Thymus (tissue), 11 donors: ENCODE measurements at regions not wholly inside any gene's neighbourhood (a gene's known extent, or its start where the extent isn't known, plus 50 kb on each side); places are given as distances from the start of the nearest gene placed in this dataset.

Source experiments
- DNase-seq, 9 donors: peaks; one replicate each; pipeline ENCODE4 v3.0.0-alpha.2; 2013; ENCODE audit warnings: low spot score in 9 of 9, low read depth in 6 of 9, missing footprints in 1 of 9
- H3K27ac ChIP-seq, 2 donors: one replicate each; pipeline ENCODE4 v1.5.1; 2013; ENCODE audit warnings: control low read depth in 1 of 2, low read depth in 1 of 2, low read length in 1 of 2, mild to moderate bottlenecking in 1 of 2, moderate library complexity in 1 of 2
- H3K27me3 ChIP-seq, 2 donors: one replicate each; pipeline ENCODE4 v1.5.1; 2013; ENCODE audit warnings: low read length in 1 of 2; ENCODE audit not compliant: control insufficient read depth in 2 of 2, insufficient read depth in 1 of 2
- H3K36me3 ChIP-seq, 2 donors: one replicate each; pipeline ENCODE4 v1.5.1; 2013; ENCODE audit warnings: low read length in 1 of 2, mild to moderate bottlenecking in 1 of 2, moderate library complexity in 1 of 2; ENCODE audit not compliant: control insufficient read depth in 2 of 2, insufficient read depth in 2 of 2
- H3K4me1 ChIP-seq, 2 donors: one replicate each; pipeline ENCODE4 v1.5.1; 2013; ENCODE audit warnings: low read length in 2 of 2; ENCODE audit not compliant: control insufficient read depth in 2 of 2, insufficient read depth in 2 of 2
- H3K4me3 ChIP-seq, 2 donors: one replicate each; pipeline ENCODE4 v1.5.1; 2013; ENCODE audit warnings: low read length in 2 of 2, control low read depth in 1 of 2, mild to moderate bottlenecking in 1 of 2
- H3K9me3 ChIP-seq, 2 donors: one replicate each; pipeline ENCODE4 v1.5.1; 2013; ENCODE audit warnings: low read length in 1 of 2, mild to moderate bottlenecking in 1 of 2; ENCODE audit not compliant: control insufficient read depth in 2 of 2, insufficient read depth in 1 of 2
- WGBS: extraction: QIAGEN DNeasy Blood & Tissue Kit; methylation state at CpG from one replicate; pipeline ENCODE4 v1.1.7; 2013; 5-methylcytosine and 5-hydroxymethylcytosine counted together
- donor health status: healthy.

DNA sequence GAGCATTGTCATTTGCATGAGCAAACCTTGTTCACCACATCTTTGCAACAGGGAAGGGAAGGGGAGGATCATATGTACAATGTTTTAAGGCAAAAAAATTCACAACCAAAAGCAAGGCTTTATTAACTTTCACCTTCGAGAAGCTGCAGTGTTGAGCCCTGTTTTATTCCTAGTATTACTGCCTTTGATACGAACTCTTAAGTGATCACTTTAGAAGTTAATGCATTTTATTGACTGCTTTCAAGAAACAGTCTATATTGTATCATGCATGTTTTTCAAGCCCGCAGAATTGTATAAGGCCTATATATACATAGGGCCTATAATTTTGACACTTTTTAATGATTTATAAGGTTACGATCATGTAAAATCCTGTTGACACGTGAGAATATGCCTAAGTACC, 117.5 kb upstream of the VPREB1 start:
- 94% methylated on average over 5 of the region's 5 CpGs for WGBS
- Histone ChIP-seq H3K4me3 (no peak overlapping the region), H3K27me3 (peaks cover 0 to 3% of the 10 kb centered on the region in 2 donors), H3K36me3 (no peaks in the 10 kb centered on the region), H3K9me3 (no peaks in the 10 kb centered on the region), H3K27ac (no peak overlapping the region), H3K4me1 (peaks cover 0 to 9% of the 10 kb centered on the region in 2 donors)
- DNase-seq, result no peak

DNA sequence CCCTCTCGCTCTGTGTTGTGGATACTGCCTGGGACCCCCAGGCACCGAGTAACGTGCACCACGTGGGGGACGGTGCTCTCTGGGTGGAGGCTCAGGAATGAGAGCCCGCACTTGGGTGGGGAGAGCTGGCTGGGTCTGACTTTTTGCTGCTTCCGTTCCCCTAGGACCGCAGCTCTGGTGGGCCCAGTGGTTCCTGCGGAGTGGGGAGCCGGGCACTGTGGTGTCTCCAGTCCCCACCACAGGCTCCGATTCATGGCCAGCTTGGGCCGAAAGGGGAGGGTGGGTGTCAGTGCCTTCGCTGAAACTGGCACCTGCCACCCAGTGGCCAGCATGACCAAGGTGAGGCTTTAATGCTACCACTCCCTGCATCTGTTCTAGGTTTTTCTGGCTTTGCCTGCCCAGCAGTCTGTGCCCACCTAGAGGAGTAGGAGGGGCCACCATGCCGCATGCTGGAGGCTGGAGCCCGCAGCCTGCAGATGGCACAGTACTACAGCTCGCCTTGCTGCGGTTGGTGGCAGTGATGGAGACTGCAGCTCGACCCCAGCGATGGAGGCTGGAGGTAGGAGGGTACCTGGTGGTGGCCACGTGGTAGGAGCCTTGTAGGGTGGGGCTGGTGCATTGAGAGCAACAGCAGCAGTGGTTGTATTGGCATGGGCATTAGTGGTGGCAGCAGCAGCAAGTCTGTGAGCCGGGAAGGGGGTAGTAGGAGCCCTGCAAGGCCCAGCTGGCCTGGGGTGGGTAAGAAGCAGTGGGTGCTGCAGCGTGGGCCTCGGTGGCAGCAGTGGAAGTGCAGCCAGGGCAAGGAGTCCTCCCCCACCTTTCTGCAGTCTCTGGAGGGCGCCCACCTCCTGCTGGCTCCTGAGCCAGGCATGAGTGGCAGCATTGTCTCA, 118.8 kb upstream of the VPREB1 start:
- WGBS, result 81% methylated on average over 24 of the region's 24 CpGs
- Histone ChIP-seq H3K9me3 (no peaks in the 10 kb centered on the region), H3K4me3 (no peak overlapping the region), H3K27ac (no peak overlapping the region), H3K36me3 (no peaks in the 10 kb centered on the region), H3K4me1 (peaks cover 0 to 9% of the 10 kb centered on the region in 2 donors), H3K27me3 (peaks cover 0 to 3% of the 10 kb centered on the region in 2 donors)
- DNase-seq, result no peak

DNA sequence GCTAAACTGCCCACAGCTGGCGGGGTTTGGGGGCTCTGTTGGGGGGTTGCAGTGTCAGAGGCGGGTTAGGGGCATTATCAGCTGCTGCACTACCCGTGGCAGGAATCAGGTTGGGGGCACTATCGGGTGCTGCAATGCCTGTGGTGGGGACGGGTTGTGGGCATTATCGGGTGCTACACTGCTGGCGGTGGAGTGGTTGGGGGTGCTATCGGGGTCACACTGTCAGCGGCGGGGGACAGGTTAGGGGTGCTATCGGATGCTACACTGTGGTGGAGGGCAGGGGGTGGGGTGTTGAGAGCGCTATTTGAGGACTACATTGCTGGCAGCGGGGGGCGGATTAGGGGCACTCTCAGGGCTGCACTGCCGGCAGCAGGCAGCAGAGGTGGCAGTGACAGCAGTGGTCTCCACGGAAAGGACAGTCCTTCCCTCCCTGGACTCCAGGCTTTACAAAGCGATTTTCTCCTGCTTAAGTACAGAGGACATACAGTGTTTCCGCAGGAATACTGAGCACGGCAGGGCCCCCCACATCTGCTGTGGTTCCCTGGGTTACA, 119.5 kb upstream of the VPREB1 start:
- 88% methylated on average over 19 of the region's 19 CpGs for WGBS
- Histone ChIP-seq H3K4me1 (peaks cover 0 to 9% of the 10 kb centered on the region in 2 donors), H3K27me3 (peaks cover 0 to 3% of the 10 kb centered on the region in 2 donors), H3K27ac (no peak overlapping the region), H3K36me3 (no peaks in the 10 kb centered on the region), H3K9me3 (no peaks in the 10 kb centered on the region), H3K4me3 (no peak overlapping the region)
- no peak for DNase-seq

DNA sequence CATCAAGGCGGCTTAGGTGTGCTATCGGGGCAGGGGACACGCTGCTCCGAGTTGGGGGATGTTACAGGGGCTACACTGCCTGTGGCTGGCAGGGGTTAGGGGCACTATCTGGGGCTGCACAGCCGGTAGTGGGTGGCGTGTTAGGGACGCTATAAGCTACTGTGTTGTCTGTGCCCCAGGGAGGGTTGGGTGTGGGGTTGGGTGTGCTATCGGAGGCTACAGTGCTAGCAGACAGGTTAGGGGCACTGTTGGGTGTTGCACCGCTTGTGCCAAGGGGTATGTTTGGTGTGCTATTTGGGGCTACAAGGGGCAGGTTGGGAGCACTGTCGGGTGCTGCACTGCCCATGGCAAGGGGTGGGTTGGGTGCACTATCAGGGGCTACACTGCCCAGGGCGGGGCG, 120.2 kb upstream of the VPREB1 start:
- peaks cover 0 to 9% of the 10 kb centered on the region in 2 donors for H3K4me1 ChIP-seq
- H3K36me3 ChIP-seq, result no peaks in the 10 kb centered on the region
- no peaks in the 10 kb centered on the region for H3K9me3 ChIP-seq
- H3K4me3 ChIP-seq, result no peak overlapping the region
- H3K27me3 ChIP-seq, result peaks cover 0 to 3% of the 10 kb centered on the region in 2 donors
- WGBS, result 96% methylated on average over 12 of the region's 12 CpGs
- DNase-seq, result no peak
- H3K27ac ChIP-seq, result no peak overlapping the region

DNA sequence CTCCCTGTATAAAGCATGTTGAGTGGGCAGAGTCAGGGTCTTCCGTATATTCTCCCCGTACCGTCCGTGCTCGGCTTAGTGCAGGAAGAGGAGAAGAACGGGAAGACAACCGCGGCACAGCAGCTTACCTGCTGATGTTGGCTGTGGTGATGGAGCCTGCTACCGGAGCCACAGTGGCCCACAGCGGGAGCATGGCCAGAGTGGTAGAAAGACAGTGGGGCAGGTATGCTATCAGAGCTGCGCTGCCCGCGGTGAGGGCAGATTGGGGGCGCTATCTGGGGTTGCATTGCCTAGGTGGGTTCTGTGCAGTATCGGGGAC, 120.7 kb upstream of the VPREB1 start:
- WGBS, result 97% methylated on average over 15 of the region's 15 CpGs
- no peak overlapping the region for H3K4me3 ChIP-seq
- H3K4me1 ChIP-seq, result peaks cover 0 to 9% of the 10 kb centered on the region in 2 donors
- H3K36me3 ChIP-seq, result no peaks in the 10 kb centered on the region
- H3K27me3 ChIP-seq, result peaks cover 0 to 6% of the 10 kb centered on the region in 2 donors
- H3K27ac ChIP-seq, result no peak overlapping the region
- H3K9me3 ChIP-seq, result no peaks in the 10 kb centered on the region
- no peak for DNase-seq

DNA sequence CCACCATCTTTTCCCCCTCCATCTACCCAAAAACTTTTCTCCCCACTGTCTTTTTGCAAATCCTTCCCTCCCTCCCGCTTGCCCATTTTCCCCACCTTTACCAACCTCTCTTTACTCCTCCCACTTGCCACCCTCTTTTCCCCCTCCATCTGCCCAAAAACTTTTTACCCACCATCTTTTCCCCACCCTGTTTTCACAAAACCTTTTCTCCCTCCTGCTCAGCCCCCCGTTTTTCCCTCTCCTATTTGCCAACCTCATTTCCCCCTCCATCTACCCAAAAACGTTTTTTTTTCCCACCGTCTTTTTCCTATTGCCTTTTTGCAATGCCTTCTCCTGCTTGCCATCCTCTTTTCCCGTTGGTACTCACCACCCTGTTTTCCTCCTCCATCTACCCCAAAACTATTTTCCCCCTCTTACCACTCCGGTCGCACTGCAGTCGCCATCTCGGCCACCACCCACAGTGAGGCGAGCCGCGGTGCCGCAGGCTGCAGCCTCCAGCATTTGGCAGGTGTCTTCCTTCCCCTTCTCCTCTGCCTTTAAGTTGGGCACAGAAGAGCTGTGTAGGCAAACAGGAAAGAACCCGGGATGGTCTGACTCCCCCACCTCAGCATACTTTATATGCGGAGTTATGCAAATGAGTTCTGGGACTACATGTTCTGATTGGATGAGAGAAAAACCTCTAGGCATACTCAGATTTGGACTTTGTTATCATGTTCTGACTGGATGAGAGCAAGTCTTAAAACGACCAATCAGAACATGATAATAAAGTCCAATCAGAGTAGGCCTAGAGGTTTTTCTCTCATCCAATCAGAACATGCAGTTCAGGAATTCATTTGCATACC, 121.2 kb upstream of the VPREB1 start:
- H3K27me3 ChIP-seq, result peaks cover 0 to 6% of the 10 kb centered on the region in 2 donors
- no peaks in the 10 kb centered on the region for H3K36me3 ChIP-seq
- 90% methylated on average over 16 of the region's 16 CpGs for WGBS
- no peaks in the 10 kb centered on the region for H3K9me3 ChIP-seq
- no peak overlapping the region for H3K4me3 ChIP-seq
- DNase-seq, result no peak
- peaks cover 0 to 9% of the 10 kb centered on the region in 2 donors for H3K4me1 ChIP-seq
- H3K27ac ChIP-seq, result no peak overlapping the region

DNA sequence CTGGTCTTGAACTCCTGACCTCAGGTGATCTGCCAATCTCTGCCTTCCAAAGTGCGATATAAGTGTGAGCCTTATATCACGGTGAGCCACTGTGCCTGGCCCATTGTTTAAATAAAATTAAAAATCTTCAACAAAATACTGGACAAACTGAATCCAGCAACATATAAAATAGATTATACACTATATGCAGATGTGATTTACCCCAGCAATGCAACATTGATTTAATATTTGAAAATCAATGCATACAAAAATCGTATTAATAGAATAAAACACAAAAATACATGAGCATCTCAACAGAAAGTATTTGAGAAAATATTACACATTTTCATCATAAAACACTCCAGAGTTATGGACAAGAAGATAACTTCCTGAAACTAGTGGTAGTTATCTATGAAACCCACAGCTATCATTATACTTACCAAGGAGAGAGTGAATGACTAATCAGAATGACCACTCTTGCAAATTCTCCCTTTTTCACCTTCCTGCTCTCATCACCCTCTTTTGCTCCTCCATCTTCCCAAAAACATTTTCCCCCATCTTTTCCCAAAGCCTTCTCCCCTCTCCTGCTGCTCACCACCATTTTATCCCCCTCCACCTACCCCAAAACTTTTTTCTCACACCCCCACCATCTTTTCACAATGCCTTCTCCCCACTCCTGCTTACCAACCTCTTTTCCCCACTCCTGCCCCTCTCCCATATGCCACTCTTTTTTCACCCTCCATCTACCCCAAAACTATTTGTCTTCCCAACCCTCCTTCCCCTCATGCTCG, 122.1 kb upstream of the VPREB1 start:
- peaks cover 0 to 10% of the 10 kb centered on the region in 2 donors for H3K27me3 ChIP-seq
- no peak for DNase-seq
- H3K4me3 ChIP-seq, result no peak overlapping the region
- no peaks in the 10 kb centered on the region for H3K9me3 ChIP-seq
- H3K36me3 ChIP-seq, result no peaks in the 10 kb centered on the region
- H3K4me1 ChIP-seq, result peaks cover 0 to 9% of the 10 kb centered on the region in 2 donors
- WGBS, result 90% methylated on average over 4 of the region's 4 CpGs
- H3K27ac ChIP-seq, result no peak overlapping the region

DNA sequence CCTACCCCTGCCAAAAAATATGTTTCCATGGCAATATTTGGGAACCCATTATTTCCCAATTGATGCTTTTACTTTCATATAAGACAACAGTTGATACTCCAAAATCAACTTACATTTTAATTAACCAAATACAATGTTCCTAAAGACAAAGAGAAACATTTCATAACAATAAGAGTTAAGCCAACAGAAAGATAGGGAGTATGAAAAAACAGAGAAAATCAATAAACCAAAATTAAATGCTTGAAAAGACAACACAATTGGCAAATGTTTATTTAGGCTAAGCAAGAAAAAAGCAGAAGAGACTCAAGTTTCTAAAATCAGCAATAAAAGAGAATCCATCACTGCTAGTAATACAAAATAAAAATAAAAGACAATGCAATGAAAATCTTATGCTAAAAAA, 123.1 kb upstream of the VPREB1 start:
- no peak for DNase-seq
- H3K36me3 ChIP-seq, result no peaks in the 10 kb centered on the region
- H3K4me3 ChIP-seq, result no peak overlapping the region
- peaks cover 0 to 9% of the 10 kb centered on the region in 2 donors for H3K4me1 ChIP-seq
- no peaks in the 10 kb centered on the region for H3K9me3 ChIP-seq
- peaks cover 0 to 10% of the 10 kb centered on the region in 2 donors for H3K27me3 ChIP-seq
- no peak overlapping the region for H3K27ac ChIP-seq
